Kidney glomerular epithelial cell (primary cell): ENCODE measurements at regions not wholly inside any gene's neighbourhood (a gene's known extent, or its start where the extent isn't known, plus 50 kb on each side); places are given as distances from the start of the nearest gene placed in this dataset.
A peak's percentile ranks its signal among the peaks of the same experiment; 100 is the strongest.

ENCODE experiments used
- DNase-seq: peaks from one replicate; lab custom pipeline; 2025; lab: John Stamatoyannopoulos, UW

- no peak for DNase-seq
Measured at GRCh38 chr1:47630346-47630745, 192.5 kb downstream of the FOXD2 start.

- DNase-seq, result no peak
Measured at GRCh38 chr1:47631411-47631995, 193.7 kb downstream of the FOXD2 start.

GRCh38 chr1:47635111-47635510 is 197.3 kb downstream of the FOXD2 start:
- no peak for DNase-seq

- no peak for DNase-seq
Measured at GRCh38 chr1:47635597-47635996, 197.8 kb downstream of the FOXD2 start.

DNA sequence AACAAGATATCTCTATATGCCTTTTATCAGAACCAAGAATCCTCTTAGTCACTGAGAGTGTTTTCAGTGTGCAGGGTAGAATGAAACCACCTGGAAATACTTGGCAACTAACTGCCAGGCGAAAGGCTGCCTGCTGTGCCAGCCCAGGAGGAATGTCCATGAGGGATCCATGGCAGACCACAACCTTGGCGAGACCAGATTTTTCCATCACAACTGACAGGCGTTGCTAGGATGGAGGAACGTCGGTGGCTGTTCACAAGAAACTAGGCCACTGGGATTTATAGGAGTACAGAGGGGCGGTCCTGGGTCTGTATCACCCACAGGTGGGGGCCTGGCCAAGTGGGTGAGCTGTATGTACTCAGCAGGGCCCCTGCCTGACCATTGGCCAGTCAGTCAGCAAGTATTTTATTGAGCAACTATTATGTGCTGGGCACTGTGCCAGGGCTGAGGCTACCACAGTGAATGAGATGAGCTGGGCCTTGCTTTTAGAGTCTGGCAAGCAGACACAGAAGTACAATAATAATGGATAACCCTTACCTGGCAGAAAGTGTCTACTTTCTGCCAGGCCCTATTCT is 199.4 kb downstream of the FOXD2 start:
- no peak for DNase-seq

GRCh38 chr1:47638240-47638639 is 200.4 kb downstream of the FOXD2 start:
- no peak for DNase-seq

DNA sequence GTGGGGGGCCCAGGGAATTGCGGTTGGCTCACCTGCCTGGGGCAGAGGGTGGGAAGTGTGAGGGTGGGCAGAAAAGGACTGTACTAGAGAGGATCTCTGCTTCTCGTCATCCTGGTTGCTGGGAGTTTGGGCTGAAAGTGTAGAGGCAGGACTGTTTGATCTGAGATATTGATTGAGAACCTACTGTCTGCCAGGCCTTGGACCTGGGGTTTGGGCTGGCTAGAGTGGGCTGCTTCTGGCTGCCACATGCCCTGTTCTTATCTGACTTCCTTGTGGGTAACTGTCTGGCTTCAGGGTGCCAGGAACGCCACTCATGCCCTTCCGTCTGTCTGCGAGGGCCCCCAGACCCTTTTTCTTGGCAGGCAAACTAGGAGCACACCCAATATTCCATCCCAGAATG is 200.9 kb downstream of the FOXD2 start:
- no peak for DNase-seq

GRCh38 chr1:47643306-47644211 is 205.7 kb downstream of the FOXD2 start:
- no peak for DNase-seq

GRCh38 chr1:47644212-47644573 is 206.3 kb downstream of the FOXD2 start:
- DNase-seq, result no peak

GRCh38 chr1:47645151-47645550 is 207.3 kb downstream of the FOXD2 start:
- DNase-seq, result no peak

- no peak for DNase-seq
Measured at GRCh38 chr1:47646676-47647075, 208.8 kb downstream of the FOXD2 start.

DNA sequence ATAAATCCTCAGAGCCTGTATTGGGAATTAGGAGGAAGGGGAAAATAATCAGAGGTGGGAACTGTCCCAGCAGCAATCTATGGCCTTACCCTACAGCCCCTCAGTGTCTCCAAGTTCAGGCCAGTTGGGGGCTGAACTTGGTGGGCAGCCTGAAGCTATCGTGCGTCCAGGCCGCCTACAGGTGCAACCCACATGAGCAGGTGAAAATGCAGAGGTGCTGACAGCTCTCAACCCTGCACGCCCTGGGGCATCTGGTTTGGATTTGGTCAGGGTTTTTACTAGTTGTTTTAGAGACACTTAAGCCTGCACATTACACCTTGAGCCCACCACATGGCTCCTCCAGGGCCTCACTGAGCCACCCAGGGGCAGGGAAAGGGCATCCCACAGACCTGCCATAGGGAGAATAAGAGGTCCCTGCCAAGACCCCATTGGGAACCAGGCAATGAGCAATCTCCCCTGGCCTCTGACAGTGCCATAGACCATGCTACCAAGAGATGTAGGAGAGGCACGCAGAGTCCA is 209.5 kb downstream of the FOXD2 start:
- DNase-seq, result no peak

- peak; percentile 99 for DNase-seq
Measured at GRCh38 chr1:47650205-47650604, 212.4 kb downstream of the FOXD2 start.

DNA sequence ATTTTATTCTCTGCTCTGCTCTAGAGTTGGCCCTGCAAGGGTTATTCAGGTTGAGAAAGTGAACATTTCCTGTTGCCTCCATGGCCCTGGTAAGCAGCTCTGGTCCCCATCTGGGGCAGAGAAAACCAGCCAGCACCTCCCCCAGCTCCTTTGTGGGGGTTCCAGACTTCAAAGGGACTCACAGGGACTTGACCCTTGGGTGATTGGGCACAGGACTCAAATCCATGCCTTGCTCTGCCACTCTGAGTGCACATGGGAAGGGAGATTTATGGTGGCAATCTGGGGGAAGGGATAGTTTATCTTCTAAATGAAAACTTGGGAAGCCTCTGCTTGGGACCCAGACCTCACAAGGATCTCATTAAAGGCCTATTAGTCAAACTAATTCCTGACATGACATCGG is 212.8 kb downstream of the FOXD2 start:
- no peak for DNase-seq

GRCh38 chr1:47651311-47652089 is 213.7 kb downstream of the FOXD2 start:
- DNase-seq, result peak; percentile 18

DNA sequence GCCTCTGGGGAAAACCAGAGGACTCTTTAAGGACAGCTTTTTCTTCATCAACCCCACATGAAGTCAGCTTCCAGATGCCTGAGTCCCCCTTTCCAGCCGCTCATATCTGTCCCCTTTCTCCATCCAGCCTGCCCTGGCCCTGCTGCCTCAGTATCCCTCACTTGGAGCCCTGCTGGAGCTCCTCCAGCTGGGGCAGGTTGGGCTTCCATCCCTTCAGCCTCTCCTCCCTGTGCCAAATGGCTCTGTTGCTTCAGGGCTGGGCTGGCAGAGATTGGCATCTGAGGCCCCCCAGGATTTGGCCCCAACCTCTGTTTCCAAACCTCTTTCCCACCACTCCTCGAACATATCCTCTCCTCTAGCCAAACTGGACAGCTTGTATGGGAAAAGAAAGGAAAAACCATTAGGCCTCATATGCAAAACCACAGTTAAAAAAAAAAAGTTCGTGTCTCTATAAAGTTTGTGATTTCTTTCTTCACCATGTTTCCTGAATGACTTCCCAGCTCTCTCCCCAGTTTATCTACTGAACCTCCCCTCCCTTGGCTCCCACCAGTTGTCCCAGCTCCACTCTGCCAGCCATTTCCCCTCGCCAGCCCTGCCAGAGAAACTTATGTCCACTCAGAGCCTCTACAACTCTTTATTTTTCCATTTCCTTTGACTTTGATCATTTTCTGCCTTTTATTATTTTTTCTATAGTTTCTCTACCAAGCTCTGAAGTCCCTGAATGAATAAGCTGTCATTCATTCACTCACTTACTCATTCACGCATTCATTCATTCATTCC is 217.9 kb downstream of the FOXD2 start:
- DNase-seq, result no peak

- no peak for DNase-seq
Measured at GRCh38 chr1:47656719-47657685, 219.2 kb downstream of the FOXD2 start.

GRCh38 chr1:47658161-47658920 is 220.5 kb downstream of the FOXD2 start:
- DNase-seq, result no peak

GRCh38 chr1:47659146-47659545 is 221.3 kb downstream of the FOXD2 start:
- no peak for DNase-seq

DNA sequence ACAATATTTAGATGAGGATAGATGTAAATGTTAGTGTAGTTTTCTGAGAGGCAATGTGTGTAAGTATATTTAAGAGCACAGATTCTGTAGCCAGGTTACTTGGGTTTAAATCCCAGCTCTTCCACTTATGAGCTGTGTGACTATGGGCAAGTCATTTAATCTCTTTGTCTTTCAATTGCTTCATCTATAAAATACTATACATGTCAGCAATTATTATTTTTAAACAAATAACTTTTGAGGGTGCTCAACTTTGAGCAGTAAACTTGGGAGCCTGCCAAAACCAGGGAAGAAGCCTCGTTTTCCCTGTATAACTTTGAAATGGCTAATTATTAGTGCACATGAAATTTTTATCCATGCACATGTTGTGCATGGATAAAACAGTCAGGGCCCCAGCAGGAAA is 222.8 kb downstream of the FOXD2 start:
- DNase-seq, result no peak
